ENCODE measurements at regions not wholly inside any gene's neighbourhood (a gene's known extent, or its start where the extent isn't known, plus 50 kb on each side); places are given as distances from the start of the nearest gene placed in this dataset.

GRCh38 chrX:149208307-149208706 is 296.8 kb downstream of the IDS start:
- H3K4me3 Mint-ChIP-seq (ENCODE audit: unreplicated experiment): no peak overlapping the region
- no peaks in the 10 kb centered on the region for H3K4me1 Mint-ChIP-seq (ENCODE audit: low read depth, unreplicated experiment)
- BruUV-seq (replicated peaks): no TSS peak
- no peaks in the 10 kb centered on the region for H3K9me3 ChIP-seq
- no peak for TF ChIP-seq CTCF (IDR thresholded peaks at IDR 0.05; ENCODE audit: insufficient read depth in 1 of 2, low read depth in 1 of 2, low read length in 1 of 2, severe bottlenecking in 1 of 2, unreplicated experiment in 1 of 2)
- H3K27me3 ChIP-seq (replicated peaks; ENCODE audit: control insufficient read depth, insufficient read depth, low read length): no peaks in the 10 kb centered on the region
- no peak overlapping the region for H3K4me3 ChIP-seq (ENCODE audit: low read depth, low read length)
- no peaks in the 10 kb centered on the region for H3K4me1 ChIP-seq
- CTCF ChIA-PET: no interaction called here
- peaks cover 7% of the 10 kb centered on the region for H3K27me3 Mint-ChIP-seq (ENCODE audit: insufficient read depth, unreplicated experiment)
- H3K36me3 ChIP-seq (ENCODE audit: control insufficient read depth, insufficient read depth, low read length): no peaks in the 10 kb centered on the region
- no peak overlapping the region for H3K27ac Mint-ChIP-seq (ENCODE audit: unreplicated experiment)
- intact Hi-C loops (cut with micrococcal nuclease; ENCODE audit: unreplicated experiment): no loop called here
- H3K9me3 Mint-ChIP-seq (ENCODE audit: unreplicated experiment): no peaks in the 10 kb centered on the region
- no peaks in the 10 kb centered on the region for H3K36me3 Mint-ChIP-seq (ENCODE audit: insufficient read depth, unreplicated experiment)
- DNase-seq: no peak
- POLR2A ChIA-PET: no interaction called here

- no peaks in the 10 kb centered on the region for H3K27me3 ChIP-seq (replicated peaks; ENCODE audit: control insufficient read depth, insufficient read depth, low read length)
- no peaks in the 10 kb centered on the region for H3K4me1 Mint-ChIP-seq (ENCODE audit: low read depth, unreplicated experiment)
- no peaks in the 10 kb centered on the region for H3K4me1 ChIP-seq
- H3K4me3 ChIP-seq (ENCODE audit: low read depth, low read length): no peak overlapping the region
- no peaks in the 10 kb centered on the region for H3K9me3 ChIP-seq
- H3K9me3 Mint-ChIP-seq (ENCODE audit: unreplicated experiment): no peaks in the 10 kb centered on the region
- TF ChIP-seq CTCF (IDR thresholded peaks at IDR 0.05; ENCODE audit: insufficient read depth in 1 of 2, low read depth in 1 of 2, low read length in 1 of 2, severe bottlenecking in 1 of 2, unreplicated experiment in 1 of 2): no peak
- H3K27me3 Mint-ChIP-seq (ENCODE audit: insufficient read depth, unreplicated experiment): peaks cover 7% of the 10 kb centered on the region
- BruUV-seq (replicated peaks): no TSS peak
- intact Hi-C loops (cut with micrococcal nuclease; ENCODE audit: unreplicated experiment): no loop called here
- CTCF ChIA-PET: no interaction called here
- H3K36me3 Mint-ChIP-seq (ENCODE audit: insufficient read depth, unreplicated experiment): no peaks in the 10 kb centered on the region
- DNase-seq: no peak
- POLR2A ChIA-PET: no interaction called here
- no peak overlapping the region for H3K27ac Mint-ChIP-seq (ENCODE audit: unreplicated experiment)
- no peak overlapping the region for H3K4me3 Mint-ChIP-seq (ENCODE audit: unreplicated experiment)
- no peaks in the 10 kb centered on the region for H3K36me3 ChIP-seq (ENCODE audit: control insufficient read depth, insufficient read depth, low read length)
Measured at GRCh38 chrX:149207518-149207917, 297.6 kb downstream of the IDS start.

GRCh38 chrX:149205937-149206336 is 299.2 kb downstream of the IDS start:
- Mint-ChIP-seq H3K36me3 (ENCODE audit: insufficient read depth, unreplicated experiment) (no peaks in the 10 kb centered on the region), H3K27ac (ENCODE audit: unreplicated experiment) (no peak overlapping the region), H3K27me3 (ENCODE audit: insufficient read depth, unreplicated experiment) (peaks cover 7% of the 10 kb centered on the region), H3K4me1 (ENCODE audit: low read depth, unreplicated experiment) (no peaks in the 10 kb centered on the region), H3K9me3 (ENCODE audit: unreplicated experiment) (no peaks in the 10 kb centered on the region), H3K4me3 (ENCODE audit: unreplicated experiment) (no peak overlapping the region)
- ChIA-PET POLR2A (no interaction called here), CTCF (no interaction called here)
- Histone ChIP-seq H3K36me3 (ENCODE audit: control insufficient read depth, insufficient read depth, low read length) (no peaks in the 10 kb centered on the region), H3K4me1 (no peaks in the 10 kb centered on the region), H3K27me3 (replicated peaks; ENCODE audit: control insufficient read depth, insufficient read depth, low read length) (no peaks in the 10 kb centered on the region), H3K9me3 (no peaks in the 10 kb centered on the region), H3K4me3 (ENCODE audit: low read depth, low read length) (no peak overlapping the region)
- TF ChIP-seq CTCF (IDR thresholded peaks at IDR 0.05; ENCODE audit: insufficient read depth in 1 of 2, low read depth in 1 of 2, low read length in 1 of 2, severe bottlenecking in 1 of 2, unreplicated experiment in 1 of 2): no peak
- intact Hi-C loops (cut with micrococcal nuclease; ENCODE audit: unreplicated experiment): no loop called here
- BruUV-seq (replicated peaks): no TSS peak
- DNase-seq: no peak
